ENCODE measurements at regions not wholly inside any gene's neighbourhood (a gene's known extent, or its start where the extent isn't known, plus 50 kb on each side); places are given as distances from the start of the nearest gene placed in this dataset.

GRCh38 chr21:28473530-28474220 is 519.0 kb downstream of the LTN1 start:
- peaks cover 23% of the 10 kb centered on the region for H3K9me3 Mint-ChIP-seq
- H3K27me3 Mint-ChIP-seq (ENCODE audit: low read depth): no peaks in the 10 kb centered on the region
- ChIA-PET CTCF (no interaction called here), POLR2A (no interaction called here)
- H3K36me3 Mint-ChIP-seq: peaks cover 21% of the 10 kb centered on the region
- DNase-seq (ENCODE audit: low spot score) (no peak), ATAC-seq (no peak)
- H3K4me1 Mint-ChIP-seq: peaks cover 3% of the 10 kb centered on the region; the same call in 1 of the 2 replicates
- no peak overlapping the region for H3K4me3 Mint-ChIP-seq
- no peak overlapping the region for H3K27ac Mint-ChIP-seq
- no peak for TF ChIP-seq FOXJ3 (CRISPR knock-in tag; IDR thresholded peaks at IDR 0.05; ENCODE audit: borderline replicate concordance)
- no peak for TF ChIP-seq CDX4 (CRISPR knock-in tag; IDR thresholded peaks at IDR 0.05; ENCODE audit: borderline replicate concordance)
- TF ChIP-seq SMAD3 (CRISPR knock-in tag; IDR thresholded peaks at IDR 0.05; ENCODE audit: borderline replicate concordance): no peak
- TF ChIP-seq AR (CRISPR knock-in tag; IDR thresholded peaks at IDR 0.05): no peak
- no peak for TF ChIP-seq ZNF512 (CRISPR knock-in tag; IDR thresholded peaks at IDR 0.05; ENCODE audit: borderline replicate concordance)
- TF ChIP-seq EMX1 (CRISPR knock-in tag; IDR thresholded peaks at IDR 0.05): no peak
- no peak for TF ChIP-seq E2F1 (CRISPR knock-in tag; IDR thresholded peaks at IDR 0.05)
- TF ChIP-seq, protein P1, sequence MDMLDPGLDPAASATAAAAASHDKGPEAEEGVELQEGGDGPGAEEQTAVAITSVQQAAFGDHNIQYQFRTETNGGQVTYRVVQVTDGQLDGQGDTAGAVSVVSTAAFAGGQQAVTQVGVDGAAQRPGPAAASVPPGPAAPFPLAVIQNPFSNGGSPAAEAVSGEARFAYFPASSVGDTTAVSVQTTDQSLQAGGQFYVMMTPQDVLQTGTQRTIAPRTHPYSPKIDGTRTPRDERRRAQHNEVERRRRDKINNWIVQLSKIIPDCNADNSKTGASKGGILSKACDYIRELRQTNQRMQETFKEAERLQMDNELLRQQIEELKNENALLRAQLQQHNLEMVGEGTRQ (CRISPR knock-in tag; IDR thresholded peaks at IDR 0.05): no peak
- no peak for TF ChIP-seq ZNF219 (CRISPR knock-in tag; IDR thresholded peaks at IDR 0.05; ENCODE audit: borderline replicate concordance)
- TF ChIP-seq, protein P2, sequence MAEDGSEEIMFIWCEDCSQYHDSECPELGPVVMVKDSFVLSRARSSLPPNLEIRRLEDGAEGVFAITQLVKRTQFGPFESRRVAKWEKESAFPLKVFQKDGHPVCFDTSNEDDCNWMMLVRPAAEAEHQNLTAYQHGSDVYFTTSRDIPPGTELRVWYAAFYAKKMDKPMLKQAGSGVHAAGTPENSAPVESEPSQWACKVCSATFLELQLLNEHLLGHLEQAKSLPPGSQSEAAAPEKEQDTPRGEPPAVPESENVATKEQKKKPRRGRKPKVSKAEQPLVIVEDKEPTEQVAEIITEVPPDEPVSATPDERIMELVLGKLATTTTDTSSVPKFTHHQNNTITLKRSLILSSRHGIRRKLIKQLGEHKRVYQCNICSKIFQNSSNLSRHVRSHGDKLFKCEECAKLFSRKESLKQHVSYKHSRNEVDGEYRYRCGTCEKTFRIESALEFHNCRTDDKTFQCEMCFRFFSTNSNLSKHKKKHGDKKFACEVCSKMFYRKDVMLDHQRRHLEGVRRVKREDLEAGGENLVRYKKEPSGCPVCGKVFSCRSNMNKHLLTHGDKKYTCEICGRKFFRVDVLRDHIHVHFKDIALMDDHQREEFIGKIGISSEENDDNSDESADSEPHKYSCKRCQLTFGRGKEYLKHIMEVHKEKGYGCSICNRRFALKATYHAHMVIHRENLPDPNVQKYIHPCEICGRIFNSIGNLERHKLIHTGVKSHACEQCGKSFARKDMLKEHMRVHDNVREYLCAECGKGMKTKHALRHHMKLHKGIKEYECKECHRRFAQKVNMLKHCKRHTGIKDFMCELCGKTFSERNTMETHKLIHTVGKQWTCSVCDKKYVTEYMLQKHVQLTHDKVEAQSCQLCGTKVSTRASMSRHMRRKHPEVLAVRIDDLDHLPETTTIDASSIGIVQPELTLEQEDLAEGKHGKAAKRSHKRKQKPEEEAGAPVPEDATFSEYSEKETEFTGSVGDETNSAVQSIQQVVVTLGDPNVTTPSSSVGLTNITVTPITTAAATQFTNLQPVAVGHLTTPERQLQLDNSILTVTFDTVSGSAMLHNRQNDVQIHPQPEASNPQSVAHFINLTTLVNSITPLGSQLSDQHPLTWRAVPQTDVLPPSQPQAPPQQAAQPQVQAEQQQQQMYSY (CRISPR knock-in tag; IDR thresholded peaks at IDR 0.05): no peak
- TF ChIP-seq NFYB (CRISPR knock-in tag; conservative IDR thresholded peaks at IDR 0.05; ENCODE audit: low read depth): no peak
- TF ChIP-seq, protein P3, sequence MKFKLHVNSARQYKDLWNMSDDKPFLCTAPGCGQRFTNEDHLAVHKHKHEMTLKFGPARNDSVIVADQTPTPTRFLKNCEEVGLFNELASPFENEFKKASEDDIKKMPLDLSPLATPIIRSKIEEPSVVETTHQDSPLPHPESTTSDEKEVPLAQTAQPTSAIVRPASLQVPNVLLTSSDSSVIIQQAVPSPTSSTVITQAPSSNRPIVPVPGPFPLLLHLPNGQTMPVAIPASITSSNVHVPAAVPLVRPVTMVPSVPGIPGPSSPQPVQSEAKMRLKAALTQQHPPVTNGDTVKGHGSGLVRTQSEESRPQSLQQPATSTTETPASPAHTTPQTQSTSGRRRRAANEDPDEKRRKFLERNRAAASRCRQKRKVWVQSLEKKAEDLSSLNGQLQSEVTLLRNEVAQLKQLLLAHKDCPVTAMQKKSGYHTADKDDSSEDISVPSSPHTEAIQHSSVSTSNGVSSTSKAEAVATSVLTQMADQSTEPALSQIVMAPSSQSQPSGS (CRISPR knock-in tag; IDR thresholded peaks at IDR 0.05; ENCODE audit: borderline replicate concordance, low read depth): no peak
- TF ChIP-seq, protein P4, sequence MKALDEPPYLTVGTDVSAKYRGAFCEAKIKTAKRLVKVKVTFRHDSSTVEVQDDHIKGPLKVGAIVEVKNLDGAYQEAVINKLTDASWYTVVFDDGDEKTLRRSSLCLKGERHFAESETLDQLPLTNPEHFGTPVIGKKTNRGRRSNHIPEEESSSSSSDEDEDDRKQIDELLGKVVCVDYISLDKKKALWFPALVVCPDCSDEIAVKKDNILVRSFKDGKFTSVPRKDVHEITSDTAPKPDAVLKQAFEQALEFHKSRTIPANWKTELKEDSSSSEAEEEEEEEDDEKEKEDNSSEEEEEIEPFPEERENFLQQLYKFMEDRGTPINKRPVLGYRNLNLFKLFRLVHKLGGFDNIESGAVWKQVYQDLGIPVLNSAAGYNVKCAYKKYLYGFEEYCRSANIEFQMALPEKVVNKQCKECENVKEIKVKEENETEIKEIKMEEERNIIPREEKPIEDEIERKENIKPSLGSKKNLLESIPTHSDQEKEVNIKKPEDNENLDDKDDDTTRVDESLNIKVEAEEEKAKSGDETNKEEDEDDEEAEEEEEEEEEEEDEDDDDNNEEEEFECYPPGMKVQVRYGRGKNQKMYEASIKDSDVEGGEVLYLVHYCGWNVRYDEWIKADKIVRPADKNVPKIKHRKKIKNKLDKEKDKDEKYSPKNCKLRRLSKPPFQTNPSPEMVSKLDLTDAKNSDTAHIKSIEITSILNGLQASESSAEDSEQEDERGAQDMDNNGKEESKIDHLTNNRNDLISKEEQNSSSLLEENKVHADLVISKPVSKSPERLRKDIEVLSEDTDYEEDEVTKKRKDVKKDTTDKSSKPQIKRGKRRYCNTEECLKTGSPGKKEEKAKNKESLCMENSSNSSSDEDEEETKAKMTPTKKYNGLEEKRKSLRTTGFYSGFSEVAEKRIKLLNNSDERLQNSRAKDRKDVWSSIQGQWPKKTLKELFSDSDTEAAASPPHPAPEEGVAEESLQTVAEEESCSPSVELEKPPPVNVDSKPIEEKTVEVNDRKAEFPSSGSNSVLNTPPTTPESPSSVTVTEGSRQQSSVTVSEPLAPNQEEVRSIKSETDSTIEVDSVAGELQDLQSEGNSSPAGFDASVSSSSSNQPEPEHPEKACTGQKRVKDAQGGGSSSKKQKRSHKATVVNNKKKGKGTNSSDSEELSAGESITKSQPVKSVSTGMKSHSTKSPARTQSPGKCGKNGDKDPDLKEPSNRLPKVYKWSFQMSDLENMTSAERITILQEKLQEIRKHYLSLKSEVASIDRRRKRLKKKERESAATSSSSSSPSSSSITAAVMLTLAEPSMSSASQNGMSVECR (CRISPR knock-in tag; IDR thresholded peaks at IDR 0.05; ENCODE audit: borderline replicate concordance): no peak
- TF ChIP-seq, protein P5, sequence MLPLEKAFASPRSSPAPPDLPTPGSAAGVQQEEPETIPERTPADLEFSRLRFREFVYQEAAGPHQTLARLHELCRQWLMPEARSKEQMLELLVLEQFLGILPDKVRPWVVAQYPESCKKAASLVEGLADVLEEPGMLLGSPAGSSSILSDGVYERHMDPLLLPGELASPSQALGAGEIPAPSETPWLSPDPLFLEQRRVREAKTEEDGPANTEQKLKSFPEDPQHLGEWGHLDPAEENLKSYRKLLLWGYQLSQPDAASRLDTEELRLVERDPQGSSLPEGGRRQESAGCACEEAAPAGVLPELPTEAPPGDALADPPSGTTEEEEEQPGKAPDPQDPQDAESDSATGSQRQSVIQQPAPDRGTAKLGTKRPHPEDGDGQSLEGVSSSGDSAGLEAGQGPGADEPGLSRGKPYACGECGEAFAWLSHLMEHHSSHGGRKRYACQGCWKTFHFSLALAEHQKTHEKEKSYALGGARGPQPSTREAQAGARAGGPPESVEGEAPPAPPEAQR (CRISPR knock-in tag; IDR thresholded peaks at IDR 0.05): no peak
- TF ChIP-seq ZNF232 (CRISPR knock-in tag; IDR thresholded peaks at IDR 0.05): no peak
- no peak for TF ChIP-seq ERG (CRISPR knock-in tag; IDR thresholded peaks at IDR 0.05)
